NCI-H526 (cell line): ENCODE measurements at regions not wholly inside any gene's neighbourhood (a gene's known extent, or its start where the extent isn't known, plus 50 kb on each side); places are given as distances from the start of the nearest gene placed in this dataset.
"Not testable (repeated sequence)": the region's sequence is repeated elsewhere in the genome, so short reads cannot be mapped to it uniquely, and the experiment has no call there.

Experiments used
- DNase-seq, 2 experiments: peaks; one replicate each; lab custom pipeline; 2025; lab: John Stamatoyannopoulos, UW

DNA sequence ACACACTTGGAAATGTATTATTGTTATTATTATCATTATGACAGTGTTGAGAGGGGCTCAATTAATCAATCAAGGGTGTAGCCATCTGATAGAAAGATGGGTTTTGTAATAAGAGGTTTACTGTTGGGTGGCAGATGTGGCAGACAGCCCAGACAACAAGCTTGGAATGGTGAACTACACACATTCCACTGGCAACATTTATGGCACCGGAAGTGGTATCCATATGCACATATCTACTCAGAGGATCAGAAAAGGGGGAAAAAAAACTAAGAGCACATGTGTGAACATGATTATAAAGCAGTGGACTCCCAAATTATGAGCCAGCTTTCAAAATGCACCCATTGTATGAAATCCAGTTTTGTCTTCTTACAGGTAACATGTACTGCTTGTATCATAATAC is 125.9 kb upstream of the ARX start:
- no peak for DNase-seq

DNA sequence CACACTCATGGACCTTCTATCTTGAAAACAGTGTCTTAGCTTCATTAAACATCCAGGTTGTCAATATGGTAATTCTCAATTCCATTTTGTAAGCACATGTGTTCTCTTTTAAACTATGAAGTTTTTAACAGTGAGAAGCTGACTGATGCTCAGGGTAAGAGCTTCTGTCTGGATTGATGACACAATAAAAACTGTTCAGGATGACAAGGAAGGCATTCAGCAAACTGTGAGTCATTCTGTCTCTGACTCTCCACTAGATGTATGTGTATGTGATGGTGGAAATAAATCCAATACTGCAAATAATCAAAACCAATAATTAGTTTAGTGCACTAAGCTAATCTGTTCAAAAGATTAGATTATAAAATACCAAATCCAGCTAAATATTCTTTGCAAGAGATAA is 115.3 kb upstream of the ARX start:
- no peak for DNase-seq

DNA sequence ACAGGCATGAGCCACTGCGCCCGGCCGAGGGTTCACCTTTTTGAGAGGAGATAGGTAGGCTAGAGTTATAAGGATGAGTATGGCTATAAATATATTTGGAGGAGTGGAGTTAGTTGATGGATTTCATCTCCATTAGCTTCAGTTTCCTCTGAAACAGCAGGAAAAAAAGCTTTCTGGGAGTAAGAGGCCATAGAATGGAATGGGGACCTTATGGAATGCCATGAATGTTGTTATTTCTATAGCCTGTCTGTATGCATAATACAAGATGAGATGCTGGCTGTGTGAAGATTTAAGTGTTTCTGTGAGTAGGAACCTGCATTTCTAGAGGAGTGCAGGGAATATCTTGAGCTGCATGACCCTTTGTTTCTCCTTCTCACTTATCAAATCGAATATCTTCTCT is 114.9 kb upstream of the ARX start:
- no peak for DNase-seq

- no peak for DNase-seq
These were observed 109.7 kb upstream of the ARX start for GRCh38 chrX:25125483-25125882.

GRCh38 chrX:25124391-25124790 is 108.6 kb upstream of the ARX start:
- no peak for DNase-seq

DNA sequence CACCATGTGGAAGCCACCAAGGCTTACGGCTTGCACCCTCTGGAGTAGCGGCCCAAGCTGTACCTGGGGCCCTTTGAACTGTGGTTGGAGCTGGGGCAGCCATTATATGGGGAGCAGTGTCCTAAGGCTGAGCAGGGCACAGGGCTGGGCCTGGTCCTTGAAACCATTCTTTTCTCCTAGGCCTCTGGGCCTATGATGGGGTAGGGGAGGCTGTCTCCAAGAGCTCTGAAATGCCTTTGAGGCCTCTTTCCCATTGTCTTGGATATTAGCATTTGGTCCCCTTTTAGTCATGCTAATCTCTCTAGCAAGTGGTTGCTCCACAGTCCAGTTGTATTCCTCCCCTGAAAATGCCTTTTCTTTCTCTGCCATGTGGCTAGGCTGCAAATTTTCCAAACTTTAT is 96.4 kb upstream of the ARX start:
- DNase-seq = no peak

DNA sequence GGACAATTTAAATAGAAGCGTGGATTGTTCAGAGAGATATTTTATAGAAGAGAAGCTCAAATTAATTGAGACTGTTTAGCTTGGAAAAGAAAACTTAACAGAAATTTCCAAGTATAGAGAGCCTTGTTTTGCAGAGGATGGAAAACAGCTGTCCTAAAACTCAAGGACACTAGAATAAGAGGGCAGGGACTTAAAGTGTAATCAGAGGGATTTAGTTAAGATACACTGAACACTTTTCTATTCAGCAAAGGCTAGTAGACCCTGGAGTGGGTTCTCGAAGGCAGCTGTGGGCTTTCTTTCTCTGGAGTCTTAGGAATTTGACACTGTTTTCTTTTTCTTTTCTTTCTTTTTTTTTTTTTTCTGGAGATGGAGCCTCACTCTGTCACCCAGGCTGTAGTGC is 92.7 kb upstream of the ARX start:
- DNase-seq = no peak

- DNase-seq = no peak
These were observed 89.5 kb upstream of the ARX start for GRCh38 chrX:25105221-25105620.

DNA sequence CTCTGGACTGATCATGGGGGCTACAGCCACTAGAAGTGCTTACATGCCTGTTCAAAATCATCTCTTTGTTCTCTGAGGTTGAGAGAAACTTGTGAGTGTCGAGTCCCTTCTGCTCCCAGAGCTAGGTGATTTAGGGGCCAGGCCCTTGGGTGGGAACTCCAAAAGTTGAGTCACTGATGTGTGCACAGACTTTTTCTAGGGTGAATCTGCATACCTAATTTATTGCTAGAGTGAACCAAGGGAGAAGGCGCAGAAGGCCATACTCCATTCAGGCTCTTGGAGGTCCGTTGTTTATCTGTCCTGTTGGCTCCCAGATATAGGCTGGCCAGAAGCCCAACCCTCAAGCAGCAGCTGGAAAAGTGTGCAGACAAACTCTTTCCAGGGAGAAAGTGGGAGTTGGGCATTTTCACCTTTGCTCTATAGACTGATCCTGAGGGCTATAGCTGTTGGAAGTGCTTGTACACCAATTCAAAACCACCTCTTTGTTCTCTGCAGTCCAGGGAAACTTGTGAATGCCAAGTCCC is 80.8 kb upstream of the ARX start:
- DNase-seq = no peak

DNA sequence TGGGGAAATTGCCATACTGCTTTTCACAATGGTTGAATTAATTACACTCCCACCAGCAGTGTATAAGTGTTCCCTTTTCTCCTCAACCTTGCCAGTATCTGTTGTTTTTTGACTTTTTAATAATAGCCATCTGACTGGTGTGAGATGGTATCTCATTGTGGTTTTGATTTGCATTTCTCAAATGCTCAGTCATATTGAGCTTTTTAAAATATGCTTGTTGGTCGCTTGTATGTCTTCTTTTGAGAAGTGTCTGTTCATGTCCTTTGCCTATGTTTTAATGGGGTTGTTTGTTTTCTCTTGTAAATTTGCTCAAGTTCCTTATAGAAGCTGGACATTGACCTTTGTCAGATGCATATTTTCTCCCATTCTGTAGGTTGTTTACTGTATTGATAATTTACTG is 75.4 kb upstream of the ARX start:
- not testable (repeated sequence) for DNase-seq

GRCh38 chrX:25084446-25084845 is 68.7 kb upstream of the ARX start:
- DNase-seq = no peak

- no peak for DNase-seq
These were observed 67.9 kb upstream of the ARX start for GRCh38 chrX:25083661-25084060.

DNA sequence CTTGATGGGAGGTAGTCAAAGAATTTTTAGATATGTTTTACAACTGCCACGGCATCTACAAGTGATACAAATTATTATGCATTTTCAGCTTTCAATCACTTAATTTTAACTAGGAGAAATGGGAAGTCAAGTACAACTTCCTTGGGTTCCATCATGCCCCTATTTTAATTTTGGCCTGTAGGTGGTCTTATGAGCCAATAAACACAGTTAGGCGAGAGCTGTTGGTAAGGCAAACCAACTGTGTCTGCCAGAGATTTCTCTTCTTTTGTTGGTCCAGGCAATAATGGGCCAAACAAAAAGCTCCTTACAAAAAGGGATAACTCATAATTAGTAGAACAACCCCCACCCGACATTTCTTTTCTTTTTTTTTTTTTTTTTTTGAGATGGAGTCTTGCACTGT is 63.3 kb upstream of the ARX start:
- no peak for DNase-seq

- DNase-seq = no peak
These were observed 61.3 kb upstream of the ARX start for GRCh38 chrX:25076941-25077500.

- DNase-seq = no peak
These were observed 56.5 kb upstream of the ARX start for GRCh38 chrX:25072247-25072646.

- DNase-seq = no peak
These were observed 54.3 kb upstream of the ARX start for GRCh38 chrX:25070038-25070437.

- DNase-seq = no peak
These were observed 53.4 kb upstream of the ARX start for GRCh38 chrX:25069209-25069608.

DNA sequence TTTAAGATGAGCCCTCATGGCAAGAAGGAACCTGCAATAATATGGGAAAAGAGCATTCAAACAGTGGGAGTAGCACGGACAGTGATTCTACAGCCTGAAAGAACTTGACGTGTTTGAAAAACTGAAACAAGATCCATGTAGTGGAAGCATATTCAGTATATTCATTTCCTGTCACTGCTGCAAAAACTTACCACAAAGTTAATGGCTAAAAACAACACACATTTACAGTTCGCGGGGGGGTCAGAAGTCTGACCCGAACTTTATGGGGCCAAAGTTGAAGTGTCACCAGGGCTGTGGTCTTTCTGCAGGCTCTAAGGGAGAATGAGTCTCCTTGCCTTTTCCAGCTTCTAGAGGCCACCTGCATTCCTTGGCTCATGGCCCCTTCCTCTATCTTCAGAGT is 52.6 kb upstream of the ARX start:
- DNase-seq = no peak

GRCh38 chrX:25067271-25068172 is 51.8 kb upstream of the ARX start:
- DNase-seq = no peak

GRCh38 chrX:25066131-25066530 is 50.4 kb upstream of the ARX start:
- DNase-seq = no peak
